GM21423 (cell line): ENCODE measurements at regions not wholly inside any gene's neighbourhood (a gene's known extent, or its start where the extent isn't known, plus 50 kb on each side); places are given as distances from the start of the nearest gene placed in this dataset.
"Not testable (repeated sequence)": the region's sequence is repeated elsewhere in the genome, so short reads cannot be mapped to it uniquely, and the experiment has no call there.

Experiments
- ATAC-seq: cut with Tn5 transposase; IDR thresholded peaks from one replicate; pipeline ENCODE4 v1.9.1; 2021; ENCODE audit warnings: mild to moderate bottlenecking, moderate library complexity; ENCODE audit not compliant: unreplicated experiment

DNA sequence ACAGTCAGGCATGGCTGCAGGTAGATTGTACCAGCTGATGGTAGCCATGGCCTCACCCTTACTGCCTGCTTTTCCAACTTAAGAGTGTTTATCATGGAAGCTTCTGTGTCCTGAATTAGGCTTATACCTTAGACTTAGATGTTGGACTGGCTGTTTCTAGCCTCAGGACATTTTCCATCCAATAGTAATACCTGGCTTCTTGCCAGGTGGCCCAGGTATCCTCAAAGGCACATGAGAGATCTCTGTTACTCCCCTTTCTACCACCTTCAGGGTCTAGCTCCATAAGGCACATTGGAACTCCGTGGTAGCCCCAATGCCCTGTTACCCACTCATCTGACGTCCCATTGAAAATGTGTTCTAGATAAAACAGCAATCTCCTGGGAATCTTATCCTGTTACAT lies 407.5 kb downstream of the SPRY2 start:
- no peak for ATAC-seq

DNA sequence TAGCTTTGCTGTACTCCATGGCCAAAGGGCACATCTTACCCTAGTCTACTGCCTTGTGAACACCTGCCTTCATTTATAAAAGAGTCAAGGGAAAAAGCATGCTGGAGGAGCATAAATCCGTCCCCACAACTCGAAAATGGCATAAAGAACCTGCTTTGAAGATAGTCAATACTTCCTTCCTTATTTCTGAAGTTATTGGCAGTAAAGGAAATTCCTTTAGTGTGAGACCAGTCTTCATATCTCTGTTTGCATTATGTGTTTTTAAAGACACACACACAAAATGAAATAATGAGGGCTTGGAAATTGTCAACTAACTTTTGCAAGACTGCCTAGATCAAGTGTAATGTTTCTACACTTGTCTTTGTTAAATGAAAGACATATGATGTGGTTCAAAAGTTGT lies 408.4 kb downstream of the SPRY2 start:
- ATAC-seq: no peak

DNA sequence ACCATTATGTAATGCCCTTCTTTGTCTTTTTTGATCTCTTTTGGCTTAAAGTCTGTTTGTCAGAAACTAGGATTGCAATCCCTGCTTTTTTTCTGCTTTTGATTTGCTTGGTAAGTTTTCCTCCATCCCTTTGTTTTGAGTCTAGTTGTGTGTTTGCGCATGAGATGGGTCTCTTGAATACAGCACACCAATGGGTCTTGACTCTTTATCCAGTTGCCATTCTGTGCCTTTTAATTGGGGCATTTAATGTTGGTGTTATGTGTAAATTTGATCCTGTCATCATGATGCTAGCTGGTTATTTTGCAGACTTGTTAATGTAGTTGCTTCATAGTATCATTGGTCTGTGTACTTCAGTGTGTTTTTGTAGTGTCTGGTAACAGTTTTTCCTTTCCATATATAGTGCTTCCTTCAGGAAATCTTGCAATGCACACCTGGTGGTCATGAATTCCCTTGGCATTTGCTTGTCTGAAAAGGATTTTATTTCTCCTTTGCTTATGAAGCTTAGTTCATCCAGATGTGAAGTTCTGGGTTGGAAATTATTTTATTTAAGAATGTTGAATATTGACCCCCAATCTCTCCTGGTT lies 416.9 kb downstream of the SPRY2 start:
- ATAC-seq: not testable (repeated sequence)

DNA sequence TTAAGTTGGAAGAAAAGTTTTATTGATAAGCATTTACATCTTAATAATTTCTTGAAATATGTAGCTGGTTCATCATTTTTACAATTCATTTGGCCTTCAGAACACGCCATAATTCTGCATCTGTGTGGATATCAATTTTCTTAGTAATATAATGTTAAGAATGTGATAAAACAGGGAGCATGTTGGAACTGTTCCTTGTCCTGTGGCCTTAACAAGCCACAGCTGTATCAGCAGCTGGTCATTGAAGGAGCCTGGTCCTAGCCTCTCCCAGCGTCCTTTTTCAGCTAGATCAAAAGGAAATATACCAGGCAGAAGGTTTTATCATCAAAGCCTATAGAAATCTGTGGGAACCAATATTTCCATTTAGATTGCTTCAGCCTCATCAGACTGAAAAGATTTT lies 421.8 kb downstream of the SPRY2 start:
- ATAC-seq: no peak

DNA sequence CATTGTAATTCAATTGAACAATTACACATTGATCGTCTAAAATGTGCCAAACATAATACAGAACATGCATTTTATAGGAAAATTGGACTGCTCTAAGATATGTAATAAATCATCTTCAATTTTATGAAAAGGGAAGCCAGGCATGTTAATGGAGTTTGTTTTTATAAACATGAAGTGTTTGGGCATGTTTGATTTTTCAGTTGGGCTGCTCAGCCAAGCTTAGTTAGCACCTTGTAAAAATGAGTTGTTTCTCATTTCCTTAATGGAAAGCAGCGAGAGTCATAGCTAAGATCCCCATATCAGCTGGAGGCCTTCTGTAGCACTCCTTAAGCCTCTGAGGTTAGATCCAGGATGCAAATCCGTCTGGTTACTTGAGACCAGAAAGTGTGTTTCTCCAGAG lies 422.3 kb downstream of the SPRY2 start:
- no peak for ATAC-seq

DNA sequence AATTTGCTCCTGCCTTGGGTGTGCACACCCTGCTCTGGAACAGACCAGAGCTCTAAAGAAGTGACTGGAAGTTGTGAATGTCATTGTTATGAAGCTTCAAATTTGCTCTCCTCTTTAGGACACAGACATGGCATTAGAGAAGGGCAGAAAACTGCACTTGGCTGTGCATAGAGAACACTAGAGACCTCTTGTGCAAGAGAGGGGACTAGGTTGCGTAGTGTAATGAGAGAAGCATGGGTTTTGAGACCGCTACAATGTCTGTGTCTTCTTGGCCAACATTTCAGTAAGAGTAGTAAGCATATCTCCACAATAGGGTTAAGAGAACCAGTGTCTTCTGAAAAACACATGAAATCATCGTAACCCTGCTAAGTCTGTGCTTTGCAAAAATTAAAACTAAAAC lies 423.3 kb downstream of the SPRY2 start:
- no peak for ATAC-seq

DNA sequence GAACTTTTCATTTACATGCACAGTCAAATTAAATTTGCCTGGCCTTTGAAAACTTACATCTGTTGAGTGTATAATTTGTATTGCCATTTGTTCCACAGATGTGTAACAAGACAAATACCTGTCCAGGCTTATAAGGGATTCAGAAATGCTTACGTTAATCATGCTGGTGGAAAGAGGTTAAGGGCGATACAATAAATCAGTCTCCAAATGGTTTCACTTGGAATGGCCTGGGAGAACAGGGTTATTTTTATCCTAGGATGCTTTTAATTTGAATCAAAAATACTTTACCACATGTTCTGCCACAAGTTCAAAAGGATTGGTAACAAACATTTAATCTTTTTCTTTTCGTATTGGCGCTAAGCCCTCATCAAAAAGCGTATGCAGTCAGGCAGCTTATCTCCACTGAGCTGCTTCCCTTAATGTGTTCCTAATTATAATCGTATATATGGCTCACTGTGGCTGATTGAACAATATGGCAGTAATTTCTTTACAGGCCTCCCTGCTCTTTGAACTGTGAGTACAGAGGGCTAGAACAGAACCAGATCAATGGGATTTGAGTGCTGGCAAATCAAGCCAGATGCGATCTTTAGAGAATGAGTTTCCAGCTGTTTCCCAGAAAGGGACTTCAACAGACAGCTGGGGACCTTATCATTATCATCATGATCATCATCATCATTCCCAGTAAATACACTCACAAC lies 425.7 kb downstream of the SPRY2 start:
- no peak for ATAC-seq

DNA sequence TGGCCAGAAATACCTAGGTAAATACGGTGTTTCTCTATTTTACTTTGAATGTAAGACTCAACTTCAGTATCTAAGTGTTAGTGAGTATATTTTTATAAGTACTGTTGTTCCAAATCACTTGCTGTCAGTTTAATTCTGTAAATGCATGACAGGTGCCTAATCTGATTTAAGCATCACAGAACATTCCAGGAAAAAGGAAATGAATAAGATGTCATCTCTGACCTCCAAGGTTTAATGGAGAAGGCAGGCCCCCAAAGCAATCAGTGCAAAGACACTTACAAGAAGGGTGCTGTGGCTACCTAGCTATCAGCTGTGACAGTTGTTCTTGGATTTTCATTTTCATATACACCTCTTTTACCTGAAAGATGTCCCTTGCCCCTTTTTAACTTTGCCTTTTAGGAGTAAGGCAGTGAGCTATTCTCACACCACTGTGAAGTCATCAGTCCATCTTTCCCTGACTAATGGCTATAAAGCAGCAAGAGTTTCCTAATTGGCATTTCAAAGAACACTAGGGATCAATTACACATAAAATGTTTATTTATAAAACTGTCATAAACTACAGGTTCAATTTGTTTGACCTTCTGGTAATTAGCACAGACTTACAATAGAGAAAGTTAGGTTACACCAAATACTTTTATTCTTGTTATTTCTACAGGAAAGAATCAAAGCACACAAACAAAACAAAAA lies 427.6 kb downstream of the SPRY2 start:
- no peak for ATAC-seq

DNA sequence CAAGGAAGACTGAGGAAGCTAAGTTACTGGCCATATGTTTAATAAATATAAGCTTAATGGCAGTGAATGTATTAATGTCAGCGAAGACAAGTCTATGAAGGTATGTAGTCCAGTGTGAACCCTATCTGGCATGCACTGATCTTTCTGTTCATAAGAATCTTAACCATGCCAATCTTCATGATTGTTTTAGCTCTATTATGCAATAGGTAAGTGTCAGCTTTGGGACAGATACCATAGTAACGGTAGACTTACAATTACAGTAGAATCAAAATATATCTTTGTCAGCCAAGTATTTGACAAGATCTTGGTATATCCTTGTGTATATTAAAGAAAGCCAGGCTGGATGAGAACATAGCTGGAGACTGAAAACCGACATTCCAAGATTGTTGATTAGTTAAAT lies 428.5 kb downstream of the SPRY2 start:
- no peak for ATAC-seq

DNA sequence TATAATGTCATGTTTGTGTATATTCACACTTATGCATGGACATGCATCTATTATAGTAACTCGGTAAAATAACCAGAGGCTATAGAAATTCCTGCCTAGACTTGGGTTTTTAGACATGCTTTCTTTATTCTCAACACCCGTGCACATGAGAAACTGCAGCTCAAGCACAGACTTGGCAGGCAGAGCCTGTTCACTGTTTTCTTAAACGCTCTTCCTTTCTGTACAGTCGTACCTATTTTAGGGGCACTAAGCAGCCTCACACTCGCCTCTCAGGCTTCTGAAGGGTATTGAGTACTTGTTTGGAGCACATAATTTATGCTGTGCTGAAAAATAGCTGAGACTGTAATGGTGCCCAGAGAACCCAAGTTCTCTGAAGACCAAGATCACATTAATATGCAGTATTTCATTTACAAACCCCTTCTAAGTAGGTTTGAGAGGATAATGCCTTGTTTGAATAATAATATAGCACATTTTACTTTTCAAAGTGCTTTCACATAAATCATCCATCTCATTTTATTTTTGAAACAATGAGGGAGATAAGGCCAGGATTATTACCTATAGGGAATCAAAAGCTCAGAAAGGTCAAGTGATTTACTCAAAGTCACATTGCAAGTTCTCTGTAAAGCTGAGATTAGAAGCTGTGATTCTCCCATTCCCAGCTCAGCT lies 429.9 kb downstream of the SPRY2 start:
- no peak for ATAC-seq

DNA sequence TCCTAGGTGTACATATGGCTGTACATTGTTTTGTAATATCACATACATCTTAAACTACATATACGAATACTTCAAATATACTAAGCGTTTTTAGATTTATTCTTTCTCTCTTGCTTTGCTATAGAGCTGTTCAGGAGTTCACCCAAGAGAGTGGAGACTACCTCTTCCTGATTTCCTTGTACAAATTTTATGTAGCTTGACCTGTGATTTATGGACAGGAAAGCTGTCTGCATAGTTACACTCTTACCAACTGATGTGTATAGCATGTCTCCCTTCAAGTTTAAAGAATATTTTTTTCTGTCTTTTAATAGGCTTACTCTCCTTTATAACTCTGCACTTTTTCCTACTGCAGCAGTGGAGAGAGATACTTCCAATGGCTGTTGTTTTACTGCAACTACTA lies 428.7 kb downstream of the NDFIP2 start:
- no peak for ATAC-seq

DNA sequence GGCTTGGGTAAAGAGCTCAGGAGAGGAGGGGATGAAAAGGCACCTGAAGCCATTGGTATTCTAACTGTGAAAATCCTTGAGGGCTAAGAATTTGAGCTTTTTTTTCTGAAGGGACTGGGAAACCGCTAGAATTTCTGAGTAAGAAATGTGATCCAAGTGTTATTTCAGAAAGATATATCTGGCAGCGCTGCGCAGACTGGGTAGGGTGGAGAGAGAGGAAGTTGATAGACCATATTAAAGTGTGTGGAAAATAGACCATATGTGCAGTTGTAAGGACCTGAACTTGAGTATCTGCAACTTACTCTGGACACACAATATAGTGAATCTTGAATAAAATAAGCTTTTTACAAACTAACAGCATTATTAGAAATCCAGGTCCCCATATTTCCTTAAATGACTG lies 427.4 kb downstream of the NDFIP2 start:
- ATAC-seq: no peak

DNA sequence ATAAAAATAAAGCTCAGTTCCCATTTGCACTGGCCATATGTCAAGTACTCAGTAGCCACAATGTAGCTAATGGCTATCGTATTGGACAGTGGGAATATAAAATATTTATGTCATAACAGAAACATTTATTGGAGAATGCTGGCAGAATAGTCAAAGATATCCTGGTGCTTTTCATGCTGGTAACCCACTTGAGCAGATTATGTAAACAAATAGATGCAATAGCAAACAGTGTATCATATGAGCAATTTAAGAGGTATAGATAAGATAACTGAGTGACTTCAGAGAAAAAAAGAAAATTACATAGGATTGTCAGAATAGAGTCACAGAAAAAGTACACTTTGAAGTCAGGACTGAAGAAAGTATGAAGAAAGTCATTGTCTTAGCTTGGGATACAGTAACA lies 426.6 kb downstream of the NDFIP2 start:
- ATAC-seq: no peak

DNA sequence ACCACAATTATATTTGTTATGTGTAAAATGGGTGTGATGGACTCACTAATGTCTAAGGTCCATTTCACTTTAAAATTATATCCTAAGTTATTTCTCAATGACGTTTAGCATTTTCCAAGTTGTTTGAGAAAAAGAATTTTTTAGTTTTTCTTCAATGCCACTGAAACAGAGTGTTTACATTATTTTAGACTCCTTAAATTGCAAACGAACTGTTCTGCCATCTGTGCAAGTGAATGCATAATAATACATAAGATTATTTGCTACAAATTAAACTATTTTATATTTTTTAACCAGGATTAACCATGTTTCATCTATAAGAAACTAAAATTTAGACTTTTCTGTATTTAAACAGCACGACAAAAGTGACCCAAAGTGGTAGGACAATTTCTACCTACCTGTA lies 425.4 kb downstream of the NDFIP2 start:
- no peak for ATAC-seq

DNA sequence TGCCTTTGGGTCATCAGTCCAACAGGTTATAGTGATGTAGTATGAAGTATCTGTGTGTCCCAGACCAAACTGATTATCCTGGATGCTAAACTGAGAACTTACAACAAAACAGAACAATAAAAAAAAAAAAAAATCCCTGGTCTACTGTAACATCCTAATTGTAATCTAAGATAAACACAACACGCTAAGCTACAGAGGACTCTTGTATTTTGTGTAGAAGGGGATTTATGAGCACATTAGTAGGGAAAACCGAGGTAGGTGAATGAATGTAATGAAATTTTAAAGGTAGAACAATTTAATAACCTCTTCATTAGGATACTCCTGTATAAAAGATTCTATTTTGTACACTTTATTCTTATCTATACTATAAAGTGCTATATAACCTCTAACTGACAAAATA lies 424.1 kb downstream of the NDFIP2 start:
- no peak for ATAC-seq

DNA sequence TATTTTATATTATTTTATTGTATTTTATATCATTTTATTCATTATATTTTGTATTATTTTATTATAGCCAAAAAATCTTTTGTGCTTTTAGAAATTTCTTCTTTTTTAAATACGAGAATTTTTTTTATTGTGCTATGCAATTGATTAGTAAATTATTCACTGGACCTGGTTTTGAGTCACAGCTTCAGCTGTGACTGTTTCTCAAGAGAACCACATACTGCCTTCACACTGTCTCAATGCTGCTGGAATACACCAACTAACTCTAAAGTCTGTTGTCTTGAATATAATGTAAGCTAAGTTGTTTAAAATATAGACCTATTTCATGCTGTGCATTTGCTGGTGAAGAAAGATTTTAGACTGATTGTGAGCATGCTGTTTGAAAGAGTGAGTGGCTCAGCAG lies 423.6 kb downstream of the NDFIP2 start:
- no peak for ATAC-seq

DNA sequence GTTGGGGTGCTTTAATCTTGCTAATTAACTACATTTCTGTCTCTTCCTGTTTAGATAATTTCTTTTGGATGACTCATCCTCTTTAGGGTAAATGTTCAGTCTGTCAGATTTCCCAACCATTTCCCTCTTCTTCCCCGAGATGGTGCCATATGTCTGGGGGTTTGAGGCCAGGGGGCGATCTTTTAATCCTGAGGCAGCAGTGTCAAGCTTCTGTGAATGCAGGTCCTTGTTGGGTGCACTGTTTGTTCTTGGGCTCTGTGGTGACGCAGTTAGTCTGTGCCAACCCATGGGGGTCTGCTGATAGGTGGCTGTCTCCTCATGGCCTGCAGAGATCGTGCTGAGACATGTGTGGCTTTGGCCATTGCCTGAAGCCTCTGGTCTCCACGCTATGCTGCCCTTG lies 420.4 kb downstream of the NDFIP2 start:
- no peak for ATAC-seq

DNA sequence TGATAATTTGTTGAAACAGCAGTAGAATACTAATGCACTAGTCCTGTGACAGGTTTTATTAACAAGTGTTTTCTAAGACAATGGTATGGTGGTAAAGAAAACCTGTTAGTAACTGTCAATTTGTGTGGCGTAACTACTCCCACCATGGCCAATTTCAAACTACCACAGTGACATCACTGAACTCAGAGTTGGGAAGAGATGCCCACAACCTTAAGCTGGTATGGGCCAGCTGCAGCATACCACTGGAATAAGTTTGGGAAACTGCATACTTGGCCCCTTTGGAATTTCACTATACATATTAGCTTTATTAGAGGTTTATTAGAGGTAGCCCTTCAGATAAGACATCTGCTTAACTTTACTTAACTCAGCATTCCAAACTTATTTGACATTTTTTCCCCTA lies 419.4 kb downstream of the NDFIP2 start:
- ATAC-seq: no peak

DNA sequence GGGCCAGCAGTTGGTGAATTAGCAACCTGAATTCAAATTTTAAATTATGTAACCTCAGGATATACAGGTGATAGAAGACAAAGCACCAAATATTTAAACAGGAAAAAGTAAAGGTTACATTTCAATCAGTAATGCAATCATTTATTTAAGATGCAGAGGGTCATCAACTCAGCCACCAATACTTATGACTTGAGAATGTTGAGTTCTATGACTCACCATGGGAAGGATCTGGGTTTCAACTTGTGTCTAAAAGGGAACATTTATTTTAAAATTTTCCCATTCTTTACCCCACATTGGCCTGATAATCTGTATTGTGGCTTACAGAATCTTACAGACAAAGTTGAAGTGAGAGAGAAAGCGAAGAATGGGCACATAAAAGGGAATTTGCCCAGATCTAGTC lies 418.0 kb downstream of the NDFIP2 start:
- no peak for ATAC-seq

DNA sequence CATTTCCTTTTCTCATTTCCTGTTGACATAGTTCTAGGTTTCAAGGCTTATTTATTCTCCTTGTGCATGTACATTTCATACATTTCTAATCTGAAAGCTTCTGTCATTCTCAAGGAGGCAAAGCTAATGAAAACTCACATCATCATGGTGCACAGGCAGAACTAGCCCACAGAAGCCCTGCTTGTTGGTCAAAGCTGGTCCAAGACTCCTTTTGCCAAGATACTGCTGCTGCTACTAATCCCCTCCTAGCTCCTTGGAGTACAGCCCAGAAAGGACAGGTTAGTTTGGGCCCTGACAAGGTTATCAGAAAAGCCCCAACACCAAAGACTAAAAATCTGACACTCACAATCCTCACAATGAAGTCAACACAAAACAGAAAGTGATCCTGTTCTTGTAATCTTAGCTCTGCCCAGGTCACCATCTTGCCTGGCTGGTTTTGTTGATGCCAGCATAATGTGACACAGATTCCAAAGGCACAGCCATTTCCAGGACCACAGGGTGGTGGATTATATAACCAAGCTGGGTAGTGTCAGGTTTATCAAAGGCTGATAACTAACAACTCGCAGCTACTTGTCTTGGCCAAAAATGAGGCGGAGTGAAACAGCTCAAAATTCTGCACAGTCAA lies 417.4 kb downstream of the NDFIP2 start:
- ATAC-seq: no peak

DNA sequence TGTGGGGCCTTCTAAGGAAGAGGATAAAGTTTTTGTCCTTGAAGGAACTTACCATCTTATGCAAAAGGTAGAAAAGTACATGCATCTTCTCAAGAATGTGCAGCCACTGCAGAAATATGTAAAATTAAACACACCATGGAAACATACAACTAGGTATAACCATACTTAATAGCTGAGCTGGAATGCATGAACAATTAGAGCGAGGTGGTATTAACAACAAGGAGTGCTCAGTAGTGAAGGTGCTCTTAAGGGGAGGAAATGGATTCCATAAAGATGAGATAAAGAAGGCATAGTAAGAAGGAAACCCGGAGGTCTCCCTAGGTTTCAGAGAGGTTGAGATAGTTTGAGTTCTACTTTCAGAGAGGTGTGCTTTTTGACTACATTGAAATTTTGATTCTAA lies 415.9 kb downstream of the NDFIP2 start:
- no peak for ATAC-seq

DNA sequence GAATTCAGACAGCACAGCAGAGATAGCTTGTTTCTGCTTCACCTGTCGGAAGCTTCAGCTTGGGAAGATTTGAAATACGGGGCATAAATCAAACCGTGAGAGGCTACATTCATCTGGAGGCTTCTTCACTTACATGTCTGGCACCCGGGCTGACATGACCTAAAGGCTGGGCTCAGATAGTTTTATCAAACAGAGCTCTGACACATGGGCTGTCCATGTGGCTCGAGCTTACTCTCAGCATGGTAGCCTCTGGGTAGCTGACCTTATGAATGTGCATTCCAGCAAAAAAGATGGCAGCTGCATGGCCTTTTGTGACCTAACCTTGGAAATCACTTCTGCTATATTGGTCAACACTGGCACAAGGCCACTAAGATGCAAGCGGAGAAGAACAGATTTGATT lies 414.5 kb downstream of the NDFIP2 start:
- no peak for ATAC-seq
